HG03460 (cell line): ENCODE measurements at regions not wholly inside any gene's neighbourhood (a gene's known extent, or its start where the extent isn't known, plus 50 kb on each side); places are given as distances from the start of the nearest gene placed in this dataset.

Experiments used
- ATAC-seq: cut with Tn5 transposase; IDR thresholded peaks from one replicate; pipeline ENCODE4 v1.9.1; 2021; ENCODE audit not compliant: unreplicated experiment

GRCh38 chr13:99027661-99028425 lies 50.0 kb upstream of the DOCK9 start:
- no peak for ATAC-seq

GRCh38 chr13:99028890-99029289 lies 51.0 kb upstream of the DOCK9 start:
- no peak for ATAC-seq

- no peak for ATAC-seq
Measured at GRCh38 chr13:99029576-99029975, 51.7 kb upstream of the DOCK9 start.

- no peak for ATAC-seq
Measured at GRCh38 chr13:99030326-99030725, 52.5 kb upstream of the DOCK9 start.

- no peak for ATAC-seq
Measured at GRCh38 chr13:99031832-99032231, 54.0 kb upstream of the DOCK9 start.

GRCh38 chr13:99033814-99034213 lies 56.0 kb upstream of the DOCK9 start:
- ATAC-seq: no peak

GRCh38 chr13:99034333-99035085 lies 56.6 kb upstream of the DOCK9 start:
- no peak for ATAC-seq

- no peak for ATAC-seq
Measured at GRCh38 chr13:99035715-99036114, 57.9 kb upstream of the DOCK9 start.

- ATAC-seq: no peak
Measured at GRCh38 chr13:99037756-99038155, 59.9 kb upstream of the DOCK9 start.

GRCh38 chr13:99039718-99040280 lies 61.9 kb upstream of the DOCK9 start:
- ATAC-seq: no peak

- ATAC-seq: no peak
Measured at GRCh38 chr13:99040536-99041131, 62.8 kb upstream of the DOCK9 start.

- no peak for ATAC-seq
Measured at GRCh38 chr13:99041337-99041736, 63.5 kb upstream of the DOCK9 start.

- ATAC-seq: peak; percentile 41
Measured at GRCh38 chr13:99041788-99042187, 63.9 kb upstream of the DOCK9 start.

- no peak for ATAC-seq
Measured at GRCh38 chr13:99042521-99043250, 64.8 kb upstream of the DOCK9 start.

- no peak for ATAC-seq
Measured at GRCh38 chr13:99043831-99044231, 66.0 kb upstream of the DOCK9 start.

GRCh38 chr13:99044764-99045163 lies 66.9 kb upstream of the DOCK9 start:
- ATAC-seq: no peak

- ATAC-seq: no peak
Measured at GRCh38 chr13:99045396-99045795, 67.5 kb upstream of the DOCK9 start.

GRCh38 chr13:99046851-99047250 lies 69.0 kb upstream of the DOCK9 start:
- no peak for ATAC-seq

- no peak for ATAC-seq
Measured at GRCh38 chr13:99050983-99051488, 73.2 kb upstream of the DOCK9 start.

GRCh38 chr13:99051768-99052455 lies 74.0 kb upstream of the DOCK9 start:
- ATAC-seq: no peak
